GM12892 (cell line): ENCODE measurements at regions not wholly inside any gene's neighbourhood (a gene's known extent, or its start where the extent isn't known, plus 50 kb on each side); places are given as distances from the start of the nearest gene placed in this dataset.

ENCODE experiments used
- POLR2A ChIP-seq: IDR thresholded peaks from 2 replicates; pipeline ENCODE4 v1.6.1; 2011; ENCODE audit warnings: low read depth, low read length, control low read depth
- POLR2AphosphoS5 ChIP-seq: IDR thresholded peaks from 2 replicates; pipeline ENCODE4 v1.6.1; 2011; ENCODE audit warnings: low read depth, low read length, control low read depth
- TAF1 ChIP-seq: IDR thresholded peaks from 2 replicates; pipeline ENCODE4 v1.6.1; 2011; ENCODE audit warnings: low read depth, mild to moderate bottlenecking, control low read depth, low read length, borderline replicate concordance

GRCh38 chr18:40493316-40493715, 1461.7 kb upstream of the PIK3C3 start:
- no peak for TF ChIP-seq POLR2A
- TF ChIP-seq TAF1: no peak
- TF ChIP-seq POLR2AphosphoS5: no peak
